NCI-H524 (cell line): ENCODE measurements at regions not wholly inside any gene's neighbourhood (a gene's known extent, or its start where the extent isn't known, plus 50 kb on each side); places are given as distances from the start of the nearest gene placed in this dataset.
A peak's percentile ranks its signal among the peaks of the same experiment; 100 is the strongest.

Experiments used
- DNase-seq, 2 experiments: peaks; one replicate each; lab custom pipeline; 2025; lab: John Stamatoyannopoulos, UW

DNA sequence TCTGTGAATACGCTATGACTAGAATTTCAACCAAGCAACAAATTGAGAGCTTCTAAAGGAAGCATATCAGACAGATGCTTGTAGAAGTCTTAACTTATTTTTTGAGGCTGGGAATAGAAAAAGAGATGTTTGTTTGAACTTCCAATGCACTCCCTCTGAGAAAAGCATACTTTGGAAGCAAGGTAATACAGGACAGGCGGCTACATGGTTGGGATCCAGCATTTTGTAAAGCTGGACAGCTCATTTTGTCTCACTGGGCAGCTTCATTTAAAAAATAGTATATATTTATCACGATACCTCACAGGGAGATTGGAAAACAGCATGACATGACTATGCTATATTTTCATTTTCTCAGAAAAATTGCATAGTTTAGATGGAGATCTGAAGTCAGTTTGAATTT is 821.3 kb upstream of the API5 start:
- no peak for DNase-seq

DNA sequence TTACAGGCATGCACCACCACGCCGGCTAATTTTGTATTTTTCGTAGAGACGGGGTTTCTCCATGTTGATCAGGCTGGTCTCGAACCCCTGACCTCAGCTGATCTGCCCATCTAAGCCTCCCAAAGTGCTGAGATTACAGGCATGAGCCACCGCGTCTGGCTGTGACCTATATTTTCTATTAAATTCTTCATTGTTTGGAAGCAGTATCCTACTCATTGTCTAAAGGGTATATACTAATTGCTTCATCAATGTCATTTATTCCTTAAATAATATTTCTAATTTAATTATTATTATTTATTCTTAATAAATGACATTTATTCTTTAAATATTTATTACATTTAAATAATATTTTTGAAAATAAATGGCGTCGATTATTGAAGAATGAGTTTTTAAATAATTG is 817.3 kb upstream of the API5 start:
- no peak for DNase-seq

DNA sequence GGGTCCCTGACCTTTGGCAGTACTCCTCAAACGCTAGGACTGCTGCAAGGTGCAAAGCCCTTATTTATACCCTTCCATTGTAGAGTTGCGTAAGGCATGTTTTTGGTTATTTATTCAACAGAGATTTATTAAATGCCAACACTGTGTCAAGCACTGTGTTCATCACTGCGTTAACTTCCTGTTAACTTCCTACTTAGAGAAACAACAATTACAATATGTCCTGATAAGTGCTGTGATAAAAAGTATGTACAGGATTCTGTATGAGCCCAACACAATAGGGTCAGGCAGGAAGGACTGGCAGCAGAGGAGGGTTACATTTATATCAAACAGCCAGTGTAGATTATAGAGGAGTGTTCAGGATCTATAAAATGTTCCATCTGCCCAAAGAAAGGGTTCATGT is 812.8 kb upstream of the API5 start:
- DNase-seq: no peak

DNA sequence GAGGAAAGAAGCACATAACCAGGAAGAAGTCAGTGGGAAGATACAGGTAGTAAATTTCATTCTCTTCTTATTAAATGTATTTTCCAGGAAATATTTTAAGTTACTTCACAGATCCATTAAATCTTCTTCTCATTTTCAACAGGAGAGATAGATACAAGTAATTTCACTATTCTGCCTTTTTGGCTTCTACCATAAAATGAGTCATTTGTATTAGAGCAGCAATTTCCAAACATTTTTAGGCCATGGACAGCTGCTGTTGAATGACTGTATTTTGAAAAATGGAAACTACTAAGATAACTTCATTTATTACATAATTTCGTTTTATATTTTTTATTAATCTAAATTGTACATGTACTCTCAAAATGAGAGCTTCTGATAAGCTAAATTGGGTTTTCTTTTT is 809.6 kb upstream of the API5 start:
- DNase-seq: no peak

DNA sequence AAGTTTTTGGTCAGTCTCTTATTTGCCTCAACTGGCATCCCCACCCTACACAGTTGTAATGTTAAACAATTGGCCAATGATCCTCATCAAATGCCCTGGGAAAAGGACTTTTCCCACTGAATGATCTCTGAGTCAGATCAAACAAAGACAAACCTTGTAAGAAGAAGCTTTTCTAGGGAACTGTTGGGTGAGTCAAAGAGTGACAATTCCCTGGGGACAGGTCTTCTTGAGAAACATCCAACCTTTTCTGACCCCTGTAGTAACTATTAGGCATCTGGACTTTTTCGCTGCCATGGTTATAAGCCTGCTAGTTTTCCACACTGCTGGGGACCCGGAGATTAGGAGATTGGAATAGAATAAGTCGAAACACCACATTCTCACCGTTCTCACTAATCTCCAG is 789.8 kb upstream of the API5 start:
- no peak for DNase-seq

DNA sequence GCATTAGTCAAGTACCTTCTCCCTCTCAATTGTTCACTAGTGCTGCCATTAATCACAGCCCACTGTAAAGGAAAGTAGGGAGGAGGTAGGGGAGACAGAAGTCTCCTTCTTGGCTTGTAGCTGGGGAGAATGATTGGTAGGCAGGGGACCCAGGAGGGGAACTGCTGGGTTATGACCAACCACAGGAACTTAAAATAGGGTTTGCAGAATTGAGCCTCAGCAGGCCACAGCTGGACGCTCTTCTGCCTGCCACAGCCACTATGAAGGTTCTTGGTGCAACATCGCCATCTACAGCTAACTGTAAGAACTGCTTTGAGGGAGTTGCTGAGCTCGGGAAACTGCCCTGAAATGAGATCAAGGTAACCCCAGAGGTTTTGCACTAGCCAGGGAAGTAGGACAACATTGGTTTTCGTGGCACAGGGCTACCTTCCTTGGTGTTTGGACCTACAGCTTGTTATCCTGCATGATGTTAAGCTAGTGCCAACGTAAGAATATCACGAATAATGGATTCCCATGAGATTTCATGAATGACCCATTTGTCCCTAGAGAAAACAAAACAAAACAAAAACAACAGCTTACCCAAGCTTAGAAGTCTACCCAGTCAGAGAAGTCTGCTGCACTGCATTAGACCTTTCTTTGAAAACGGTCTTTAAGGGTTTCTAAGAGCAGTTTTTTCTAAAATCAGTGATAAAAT is 787.1 kb upstream of the API5 start:
- DNase-seq: peak; percentile 1 to 26

DNA sequence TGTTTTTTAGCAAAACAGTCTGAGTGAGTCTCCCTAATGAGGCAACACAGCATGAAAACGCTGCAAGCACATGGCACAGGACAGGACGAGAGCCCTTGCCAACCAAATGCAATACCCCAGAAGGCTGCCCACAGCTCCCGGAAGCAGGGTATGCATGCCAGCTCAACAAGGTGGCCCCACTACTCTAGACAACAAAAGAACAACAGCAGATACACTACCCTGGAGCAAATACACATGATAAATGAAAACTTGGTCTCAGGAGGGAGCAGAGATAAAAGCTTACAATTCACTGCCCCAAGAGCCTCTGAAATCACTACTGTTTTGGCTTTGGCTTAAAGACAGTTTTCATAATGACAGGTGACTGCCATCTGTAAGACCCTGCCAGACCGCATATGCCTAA is 785.4 kb upstream of the API5 start:
- DNase-seq: no peak

DNA sequence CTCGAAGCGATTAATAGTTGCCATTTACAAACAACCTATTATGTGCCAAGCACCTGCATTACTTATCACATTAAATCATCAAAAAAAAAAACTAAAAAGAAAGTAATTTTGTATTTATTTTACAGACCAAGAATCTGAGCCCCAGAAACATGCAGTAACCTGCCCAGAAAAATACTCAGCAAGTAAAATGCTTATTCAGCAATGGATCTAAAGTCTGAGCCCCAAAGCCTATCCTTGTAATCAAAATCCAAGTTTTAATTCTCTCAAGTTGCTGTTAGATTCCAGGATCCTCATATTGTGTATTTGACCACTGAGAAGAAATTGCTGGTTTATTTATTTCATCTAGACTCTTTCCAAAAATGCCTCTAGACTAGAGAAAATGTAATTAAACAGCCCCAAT is 783.3 kb upstream of the API5 start:
- no peak for DNase-seq

DNA sequence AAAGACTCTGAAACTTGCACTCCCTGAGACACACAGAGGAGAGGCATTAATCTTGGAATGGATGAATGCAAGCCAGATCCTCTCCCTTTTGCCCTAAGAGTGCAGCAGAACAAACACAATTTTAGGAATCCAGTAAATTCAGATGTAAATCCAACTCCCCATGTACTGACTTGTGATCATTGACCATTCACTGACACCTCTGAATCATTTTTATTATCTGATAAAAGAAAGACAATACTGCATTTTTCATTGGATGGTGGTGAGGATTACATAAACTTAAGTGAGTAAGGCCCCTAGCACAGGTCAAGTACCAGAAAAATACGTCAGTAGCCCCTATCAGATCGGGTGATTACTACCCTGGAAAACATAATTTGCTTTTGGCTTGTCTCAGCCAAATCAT is 782.9 kb upstream of the API5 start:
- no peak for DNase-seq

DNA sequence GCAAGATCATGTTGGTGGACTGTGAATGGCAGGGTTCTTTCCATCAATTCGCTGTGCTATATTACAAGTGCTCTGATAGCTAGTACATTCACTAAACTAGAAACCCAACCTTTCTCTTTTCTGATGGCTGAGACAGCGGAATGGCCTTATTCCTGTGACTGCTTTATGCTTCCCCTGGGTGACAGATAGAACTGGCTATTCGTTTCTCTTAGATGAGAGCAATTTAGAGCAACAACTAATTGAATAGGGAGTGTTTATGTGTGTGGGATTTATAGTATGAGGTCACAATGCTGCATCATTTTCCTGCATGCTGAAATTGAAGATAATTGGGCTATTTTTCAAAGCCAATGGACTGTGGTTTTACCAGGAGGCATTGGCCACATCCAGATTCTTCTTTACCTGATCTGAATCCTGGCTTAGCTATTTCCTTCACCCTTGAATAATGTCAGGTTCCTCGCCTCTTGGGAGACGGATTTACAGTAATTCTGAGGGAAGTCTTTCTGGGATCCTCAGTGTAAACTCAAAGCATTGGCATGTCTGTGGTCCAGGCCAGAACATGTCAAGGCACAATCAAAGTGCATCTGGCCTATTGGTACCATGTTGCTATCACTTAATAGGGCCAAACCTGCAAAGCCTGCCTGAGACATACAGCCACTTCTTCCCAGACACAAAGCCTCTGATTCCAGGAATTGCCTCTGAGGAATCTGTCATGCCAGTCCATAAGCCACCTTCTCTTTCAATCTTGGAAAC is 775.0 kb upstream of the API5 start:
- no peak for DNase-seq

DNA sequence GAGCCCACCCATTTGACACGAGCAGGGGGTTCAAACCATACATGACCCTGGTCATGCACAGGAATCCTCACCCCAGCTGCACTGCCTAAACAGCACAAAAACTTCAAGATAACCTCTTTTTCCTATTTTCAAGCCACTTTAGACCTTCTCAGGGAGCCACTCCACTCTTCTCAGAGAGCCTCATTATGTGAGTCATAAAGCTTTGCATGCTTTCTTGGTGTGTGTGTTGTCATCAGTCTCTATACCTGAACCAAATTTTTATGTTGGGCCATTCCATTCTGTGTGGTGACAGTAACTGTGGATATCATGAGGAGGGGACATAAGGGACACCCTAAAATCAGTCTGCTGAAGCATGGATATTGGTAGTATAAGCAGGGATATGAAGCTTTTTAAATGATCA is 769.5 kb upstream of the API5 start:
- no peak for DNase-seq

DNA sequence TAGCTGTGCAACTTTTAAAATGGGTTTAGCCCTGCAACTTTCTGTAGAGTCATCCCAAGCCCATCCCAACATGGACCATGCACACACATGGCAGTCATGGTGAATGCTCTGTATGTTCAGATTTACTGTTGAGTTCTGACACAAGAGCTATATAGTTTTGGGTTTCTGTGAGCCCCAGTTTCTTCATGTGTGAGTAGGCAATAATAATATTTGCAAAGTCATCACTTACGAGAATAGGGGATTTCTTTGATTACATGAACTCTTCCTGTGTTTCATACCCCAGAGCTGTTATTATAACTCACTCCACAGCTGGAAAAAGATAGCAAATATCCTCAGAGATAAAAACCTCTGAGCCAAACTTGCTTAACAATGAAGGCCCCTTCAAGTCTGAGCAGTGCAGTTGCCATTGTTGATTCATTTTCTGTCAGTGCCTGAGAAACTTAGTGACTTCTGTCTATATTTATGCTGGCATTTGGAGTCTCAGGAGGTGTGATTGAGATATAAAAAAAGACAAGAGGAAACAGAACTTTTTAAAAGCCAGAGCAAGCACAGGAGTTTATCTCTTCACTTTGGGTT is 767.9 kb upstream of the API5 start:
- no peak for DNase-seq

DNA sequence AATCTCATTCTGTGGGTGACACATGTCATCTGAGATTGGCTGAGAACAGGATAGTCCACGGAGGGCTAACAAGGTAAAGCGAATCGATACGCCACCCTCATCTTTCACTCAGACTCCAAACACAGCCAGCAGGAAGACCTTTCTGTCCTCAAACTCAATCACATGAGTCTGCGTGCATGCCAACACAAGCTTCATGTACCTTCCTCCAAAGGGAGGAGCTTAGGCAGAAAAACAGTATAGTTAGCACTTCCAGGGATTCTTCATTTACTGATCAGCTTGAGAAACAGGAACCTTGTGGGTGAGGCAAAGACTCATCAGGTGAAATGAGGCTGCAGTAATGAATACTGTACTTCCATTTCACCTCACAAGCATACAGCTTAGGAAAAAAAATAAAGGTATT is 767.1 kb upstream of the API5 start:
- DNase-seq: no peak

DNA sequence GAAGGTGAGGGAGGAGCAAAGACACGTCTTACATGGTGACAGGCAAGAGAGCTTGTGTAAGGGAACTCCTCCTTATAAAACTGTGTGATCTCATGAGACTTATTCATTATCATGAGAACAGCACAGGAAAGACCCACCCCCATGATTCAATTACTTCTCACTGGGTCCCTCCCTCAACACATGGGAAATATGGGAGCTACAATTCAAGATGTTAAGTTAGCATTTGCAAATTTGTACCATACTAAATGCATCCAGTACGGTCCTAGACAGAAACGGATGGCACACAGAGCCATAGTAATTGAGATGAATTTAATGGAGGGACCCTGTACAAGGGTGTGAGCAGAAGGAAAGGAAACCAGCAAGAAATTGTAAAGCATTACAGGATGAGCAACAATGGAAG is 765.8 kb upstream of the API5 start:
- DNase-seq: no peak

DNA sequence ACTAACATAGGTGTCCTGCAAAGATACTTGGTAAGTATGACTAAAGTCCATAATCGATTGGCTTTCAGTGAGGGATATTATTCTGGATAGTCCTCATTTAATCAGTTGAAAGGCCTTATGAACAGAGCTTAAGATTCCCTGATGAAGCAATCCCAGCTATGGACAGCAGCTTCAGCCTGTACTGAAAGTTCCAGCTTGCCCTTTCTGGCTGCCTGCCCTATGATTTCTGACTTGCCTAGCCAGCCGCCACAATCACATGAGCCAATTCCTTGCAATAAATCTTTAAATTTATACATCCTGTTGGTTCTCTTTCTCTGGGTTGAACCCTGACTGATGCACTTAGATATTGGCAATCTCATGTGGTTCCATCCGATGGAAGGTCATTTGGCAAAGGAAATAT is 759.0 kb upstream of the API5 start:
- no peak for DNase-seq

DNA sequence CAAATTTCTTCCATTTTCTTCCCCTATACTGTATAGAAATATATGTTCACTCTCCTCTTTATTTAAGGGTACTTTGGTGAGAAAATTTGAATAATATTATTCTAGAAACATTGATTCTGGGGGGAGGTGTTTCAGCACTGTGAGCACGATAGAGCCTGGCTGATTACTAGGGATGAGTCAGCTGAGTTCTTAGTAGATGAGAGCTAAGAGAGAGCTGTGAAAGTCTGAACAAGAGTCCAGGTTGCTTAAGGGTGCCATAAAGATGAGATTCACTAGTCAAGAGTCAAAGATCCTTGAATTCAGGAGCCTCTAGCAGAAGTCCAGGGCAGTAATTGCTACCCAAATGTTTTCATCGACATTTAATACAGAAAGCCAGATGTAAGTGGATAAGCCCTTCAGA is 756.6 kb upstream of the API5 start:
- DNase-seq: no peak

DNA sequence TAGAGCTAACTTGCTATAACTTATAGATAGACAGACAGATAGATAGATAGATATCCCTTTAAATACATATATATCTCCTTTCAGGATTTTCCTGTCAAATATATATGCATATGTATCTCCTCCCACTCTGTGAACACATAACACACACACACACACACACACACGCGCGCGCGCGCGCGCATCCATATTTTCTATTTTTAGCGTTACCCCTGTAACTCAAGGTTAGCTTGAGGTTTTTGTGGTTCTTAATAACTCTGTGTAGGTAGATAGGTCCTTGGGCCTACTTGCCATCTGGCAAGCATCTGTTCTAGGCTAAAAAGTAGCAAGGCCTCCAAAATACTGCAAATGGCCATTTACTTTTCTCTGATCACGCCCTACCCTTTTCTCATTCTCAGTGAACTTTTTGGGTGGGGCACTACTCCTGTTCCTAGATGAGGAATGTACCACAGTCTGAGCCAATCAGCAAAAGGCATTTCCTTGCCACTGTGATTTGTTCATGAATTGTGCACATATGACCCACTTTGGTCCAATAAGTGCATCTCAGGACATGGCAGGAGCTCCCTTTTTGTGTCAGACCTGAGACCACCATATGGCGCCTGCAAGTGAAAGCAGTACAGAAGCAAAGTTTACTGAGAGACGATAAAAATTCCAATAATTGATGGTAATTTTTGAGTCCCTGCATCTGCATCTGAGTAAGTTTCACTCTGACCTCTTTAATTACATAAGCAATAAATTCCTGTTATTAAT is 740.5 kb upstream of the API5 start:
- no peak for DNase-seq

DNA sequence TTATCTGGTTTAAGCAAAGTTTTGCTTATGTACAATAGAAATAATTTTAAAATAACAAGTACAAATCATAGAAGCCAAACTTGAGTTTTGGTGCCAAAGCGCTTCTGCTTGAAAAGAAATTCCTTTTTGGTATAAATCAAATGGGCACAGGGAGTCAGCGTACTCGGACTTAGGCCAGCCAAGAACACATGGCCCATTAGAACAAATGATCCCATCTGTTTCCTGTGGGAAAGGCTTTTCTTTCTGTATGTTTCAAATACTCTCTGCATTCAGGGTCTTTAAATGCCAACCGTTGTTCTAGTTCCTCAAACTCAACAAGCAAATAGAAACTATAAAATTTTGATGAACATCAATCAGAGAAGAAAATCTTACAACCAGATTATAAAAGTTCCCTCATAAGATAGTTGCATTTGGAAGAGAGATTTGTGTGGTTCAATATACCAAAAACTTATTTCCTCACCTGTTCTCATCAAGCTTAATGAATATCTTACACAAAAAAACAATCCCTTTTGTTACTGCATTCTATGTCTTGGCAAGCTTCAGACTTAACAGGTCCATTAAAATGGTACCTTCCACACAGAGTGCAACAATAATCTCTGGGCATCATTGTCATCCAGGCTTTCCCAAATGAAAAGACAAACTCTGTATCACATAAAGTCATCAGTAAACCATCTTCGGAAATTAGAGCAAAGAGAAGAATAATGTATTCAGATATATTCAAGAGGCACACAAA is 739.8 kb upstream of the API5 start:
- no peak for DNase-seq

DNA sequence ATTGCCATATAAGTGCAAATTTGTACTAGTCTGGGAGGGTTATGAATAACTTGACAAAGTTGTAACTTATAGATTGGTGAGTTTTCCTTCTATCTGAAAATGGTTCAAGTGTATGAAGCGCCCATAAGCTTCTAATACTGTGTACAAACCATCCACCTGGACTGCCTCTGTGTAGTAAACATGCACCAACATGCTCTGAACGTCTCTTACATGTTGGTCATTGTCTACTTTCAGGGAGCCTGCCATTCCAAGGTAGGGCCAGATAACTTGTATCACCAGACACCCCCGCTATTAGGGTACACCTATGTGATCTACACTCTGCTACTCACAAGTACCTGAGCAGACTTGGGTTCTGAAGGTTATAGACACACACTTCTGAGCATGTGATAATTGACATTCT is 735.5 kb upstream of the API5 start:
- no peak for DNase-seq

DNA sequence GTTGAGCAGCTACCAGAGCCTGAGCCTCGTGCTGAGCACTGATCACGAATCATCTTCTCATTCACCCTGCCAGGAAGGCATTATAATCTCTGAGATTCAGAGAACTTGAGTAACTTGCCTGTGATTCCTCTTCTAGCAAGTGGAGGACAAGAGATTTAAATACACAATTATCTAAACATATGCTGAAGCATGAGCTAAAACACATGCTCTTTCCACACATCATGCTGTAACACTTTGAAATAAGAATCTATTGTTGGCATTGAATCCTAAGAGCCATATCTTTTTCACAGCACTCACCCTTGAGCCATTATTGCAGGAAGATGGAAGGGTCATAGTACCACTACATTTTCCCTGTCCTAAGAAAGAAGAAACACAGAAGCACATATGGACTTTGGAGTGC is 722.5 kb upstream of the API5 start:
- DNase-seq: no peak

DNA sequence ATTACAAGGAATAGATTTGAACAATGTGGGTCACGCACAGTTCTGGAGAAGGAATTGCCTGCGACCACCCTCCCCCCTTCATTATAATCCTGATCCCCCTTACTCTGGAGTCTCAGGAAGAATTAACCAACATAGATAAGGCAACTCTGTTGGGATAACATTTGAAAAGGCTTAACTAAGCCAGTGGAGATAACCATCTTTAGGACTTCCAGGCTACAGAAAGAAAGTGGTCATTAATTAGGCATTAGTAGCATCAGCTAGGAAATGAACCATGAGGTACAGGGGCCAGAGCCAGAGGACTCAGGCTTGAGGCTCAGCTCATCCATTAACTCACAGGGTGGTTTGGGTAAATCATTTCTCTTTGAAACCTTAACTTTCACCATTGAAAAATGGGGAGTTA is 720.0 kb upstream of the API5 start:
- DNase-seq: no peak

DNA sequence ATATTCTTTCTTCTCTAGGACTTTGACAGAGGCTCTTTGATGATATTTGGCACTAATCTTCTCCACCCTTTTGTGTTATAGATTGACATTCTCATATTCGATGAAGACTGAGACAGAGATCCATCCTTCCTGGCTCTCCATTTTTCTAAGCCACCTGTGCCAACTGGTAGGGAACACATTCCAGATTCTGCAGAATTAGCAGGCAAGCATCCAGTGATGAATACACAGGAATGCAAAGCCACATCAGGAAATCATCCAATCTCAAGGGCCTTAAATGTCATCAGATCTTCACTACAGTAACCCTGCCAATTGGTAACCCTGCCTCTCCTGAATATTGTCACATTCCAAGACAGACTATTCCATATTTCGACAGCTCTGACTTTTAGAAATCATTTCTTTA is 718.4 kb upstream of the API5 start:
- DNase-seq: no peak
